HL-60 (cell line): ENCODE measurements at regions not wholly inside any gene's neighbourhood (a gene's known extent, or its start where the extent isn't known, plus 50 kb on each side); places are given as distances from the start of the nearest gene placed in this dataset.

Source experiments
- DNase-seq, 2 experiments: peaks; one replicate each; pipeline ENCODE4 v3.0.0-alpha.2; 2010 to 2020; ENCODE audit warnings: low read depth in 1 of 2, low spot score in 1 of 2
- H3K27ac ChIP-seq: fragments of 250-450 bp; sonication (Bioruptor Pico); replicated peaks from 2 replicates; pipeline ENCODE4 v1.5.1; 2020; ENCODE audit warnings: mild to moderate bottlenecking, moderate library complexity
- H3K27me3 ChIP-seq: fragments of 250-450 bp; sonication (Bioruptor Pico); 2 replicates; pipeline ENCODE4 v1.5.1; 2021; ENCODE audit warnings: mild to moderate bottlenecking, moderate library complexity; ENCODE audit not compliant: insufficient read depth, poor library complexity, severe bottlenecking
- H3K4me3 ChIP-seq: replicated peaks from 2 replicates; pipeline ENCODE4 v1.5.1; 2011; ENCODE audit warnings: mild to moderate bottlenecking, control low read depth, low read length; ENCODE audit not compliant: insufficient read depth
- GABPA ChIP-seq: IDR thresholded peaks from 2 replicates; pipeline ENCODE4 v1.6.1; 2012; ENCODE audit warnings: low read depth
- POLR2AphosphoS5 ChIP-seq: IDR thresholded peaks from 2 replicates; pipeline ENCODE4 v1.6.1; 2012; ENCODE audit warnings: low read depth
- SPI1 ChIP-seq: IDR thresholded peaks from 2 replicates; pipeline ENCODE4 v1.6.1; 2012; ENCODE audit warnings: low read depth, mild to moderate bottlenecking, borderline replicate concordance
- TF ChIP-seq, protein P1 (sequence below): IDR thresholded peaks from 2 replicates; pipeline ENCODE4 v1.6.1; 2012; ENCODE audit warnings: low read depth; ENCODE audit not compliant: insufficient replicate concordance
- TF ChIP-seq, protein P2 (sequence below): IDR thresholded peaks from one replicate; pipeline ENCODE4 v1.5.1; 2011; ENCODE audit warnings: low read length, control low read depth, inconsistent platforms; ENCODE audit not compliant: insufficient read depth

DNA sequence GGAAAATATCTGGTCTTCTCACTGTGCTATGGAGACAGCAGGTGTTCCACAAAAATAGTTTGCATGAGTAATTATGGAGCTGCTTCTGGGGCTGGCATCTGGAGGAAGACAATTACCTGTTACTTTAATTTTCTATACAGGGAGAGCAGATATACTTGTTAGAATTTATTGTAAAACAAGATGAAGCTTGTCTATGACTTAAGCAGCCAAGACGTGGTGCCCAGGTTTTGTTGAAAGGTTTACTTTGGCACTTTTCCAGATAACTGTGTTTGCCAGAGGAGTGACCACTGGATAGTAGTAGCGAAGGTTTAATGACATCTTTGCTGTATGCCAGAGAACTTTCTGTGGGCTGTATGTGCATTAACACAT is 134.5 kb upstream of the KL start:
- Histone ChIP-seq H3K27me3 (no peaks in the 10 kb centered on the region), H3K4me3 (no peak overlapping the region), H3K27ac (no peak overlapping the region)
- no peak for TF ChIP-seq GABPA
- no peak for TF ChIP-seq POLR2AphosphoS5
- TF ChIP-seq SPI1 = no peak
- TF ChIP-seq, protein P1, sequence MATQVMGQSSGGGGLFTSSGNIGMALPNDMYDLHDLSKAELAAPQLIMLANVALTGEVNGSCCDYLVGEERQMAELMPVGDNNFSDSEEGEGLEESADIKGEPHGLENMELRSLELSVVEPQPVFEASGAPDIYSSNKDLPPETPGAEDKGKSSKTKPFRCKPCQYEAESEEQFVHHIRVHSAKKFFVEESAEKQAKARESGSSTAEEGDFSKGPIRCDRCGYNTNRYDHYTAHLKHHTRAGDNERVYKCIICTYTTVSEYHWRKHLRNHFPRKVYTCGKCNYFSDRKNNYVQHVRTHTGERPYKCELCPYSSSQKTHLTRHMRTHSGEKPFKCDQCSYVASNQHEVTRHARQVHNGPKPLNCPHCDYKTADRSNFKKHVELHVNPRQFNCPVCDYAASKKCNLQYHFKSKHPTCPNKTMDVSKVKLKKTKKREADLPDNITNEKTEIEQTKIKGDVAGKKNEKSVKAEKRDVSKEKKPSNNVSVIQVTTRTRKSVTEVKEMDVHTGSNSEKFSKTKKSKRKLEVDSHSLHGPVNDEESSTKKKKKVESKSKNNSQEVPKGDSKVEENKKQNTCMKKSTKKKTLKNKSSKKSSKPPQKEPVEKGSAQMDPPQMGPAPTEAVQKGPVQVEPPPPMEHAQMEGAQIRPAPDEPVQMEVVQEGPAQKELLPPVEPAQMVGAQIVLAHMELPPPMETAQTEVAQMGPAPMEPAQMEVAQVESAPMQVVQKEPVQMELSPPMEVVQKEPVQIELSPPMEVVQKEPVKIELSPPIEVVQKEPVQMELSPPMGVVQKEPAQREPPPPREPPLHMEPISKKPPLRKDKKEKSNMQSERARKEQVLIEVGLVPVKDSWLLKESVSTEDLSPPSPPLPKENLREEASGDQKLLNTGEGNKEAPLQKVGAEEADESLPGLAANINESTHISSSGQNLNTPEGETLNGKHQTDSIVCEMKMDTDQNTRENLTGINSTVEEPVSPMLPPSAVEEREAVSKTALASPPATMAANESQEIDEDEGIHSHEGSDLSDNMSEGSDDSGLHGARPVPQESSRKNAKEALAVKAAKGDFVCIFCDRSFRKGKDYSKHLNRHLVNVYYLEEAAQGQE = no peak
- TF ChIP-seq, protein P2, sequence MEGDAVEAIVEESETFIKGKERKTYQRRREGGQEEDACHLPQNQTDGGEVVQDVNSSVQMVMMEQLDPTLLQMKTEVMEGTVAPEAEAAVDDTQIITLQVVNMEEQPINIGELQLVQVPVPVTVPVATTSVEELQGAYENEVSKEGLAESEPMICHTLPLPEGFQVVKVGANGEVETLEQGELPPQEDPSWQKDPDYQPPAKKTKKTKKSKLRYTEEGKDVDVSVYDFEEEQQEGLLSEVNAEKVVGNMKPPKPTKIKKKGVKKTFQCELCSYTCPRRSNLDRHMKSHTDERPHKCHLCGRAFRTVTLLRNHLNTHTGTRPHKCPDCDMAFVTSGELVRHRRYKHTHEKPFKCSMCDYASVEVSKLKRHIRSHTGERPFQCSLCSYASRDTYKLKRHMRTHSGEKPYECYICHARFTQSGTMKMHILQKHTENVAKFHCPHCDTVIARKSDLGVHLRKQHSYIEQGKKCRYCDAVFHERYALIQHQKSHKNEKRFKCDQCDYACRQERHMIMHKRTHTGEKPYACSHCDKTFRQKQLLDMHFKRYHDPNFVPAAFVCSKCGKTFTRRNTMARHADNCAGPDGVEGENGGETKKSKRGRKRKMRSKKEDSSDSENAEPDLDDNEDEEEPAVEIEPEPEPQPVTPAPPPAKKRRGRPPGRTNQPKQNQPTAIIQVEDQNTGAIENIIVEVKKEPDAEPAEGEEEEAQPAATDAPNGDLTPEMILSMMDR = no peak
- no peak for DNase-seq

DNA sequence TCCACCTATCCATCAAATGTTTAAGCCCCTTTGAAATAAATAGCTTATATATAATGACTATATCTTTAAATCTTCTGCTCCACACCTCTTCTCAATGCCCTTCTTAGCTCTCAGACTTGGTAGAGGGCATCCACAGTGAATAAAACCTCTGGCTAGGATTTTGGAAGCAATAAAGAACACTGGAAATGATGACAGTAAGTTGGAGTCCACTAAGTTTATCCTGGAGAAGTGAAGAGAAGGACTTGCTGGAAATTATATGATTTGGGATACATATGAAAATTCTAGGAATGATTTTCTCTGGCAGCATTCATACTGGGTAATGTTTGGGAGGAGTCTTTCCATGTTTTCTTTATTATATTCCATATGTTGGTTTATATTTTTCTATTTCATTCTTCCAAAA is 133.5 kb upstream of the KL start:
- Histone ChIP-seq H3K27me3 (no peaks in the 10 kb centered on the region), H3K4me3 (no peak overlapping the region), H3K27ac (no peak overlapping the region)
- TF ChIP-seq, protein P1 = no peak
- TF ChIP-seq POLR2AphosphoS5 = no peak
- TF ChIP-seq SPI1 = no peak
- TF ChIP-seq, protein P2 = no peak
- TF ChIP-seq GABPA = no peak
- DNase-seq = no peak

DNA sequence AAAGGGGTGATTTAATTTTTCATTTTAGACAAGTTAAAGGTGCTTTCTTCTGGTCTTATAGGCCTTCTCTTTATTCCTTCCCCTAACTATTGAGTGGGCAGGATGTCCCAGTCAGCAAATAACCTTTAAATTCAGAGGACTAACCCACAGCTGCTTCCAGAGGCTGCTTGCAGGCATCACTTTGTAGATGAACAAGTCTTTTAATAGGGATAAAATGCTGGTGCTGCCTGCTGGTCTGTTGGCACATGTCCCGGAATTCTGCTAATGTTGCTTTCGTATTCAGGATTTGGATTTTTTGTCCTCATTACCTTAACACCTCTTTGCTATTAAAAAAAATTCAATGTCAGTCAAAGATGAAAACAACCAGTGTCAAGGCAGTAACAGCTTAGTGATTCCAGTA is 132.7 kb upstream of the KL start:
- TF ChIP-seq SPI1 (no peak), POLR2AphosphoS5 (no peak), GABPA (no peak)
- TF ChIP-seq, protein P1 = no peak
- TF ChIP-seq, protein P2 = no peak
- Histone ChIP-seq H3K27ac (no peak overlapping the region), H3K27me3 (no peaks in the 10 kb centered on the region), H3K4me3 (no peak overlapping the region)
- no peak for DNase-seq
